HEK293T (cell line): ENCODE measurements at regions not wholly inside any gene's neighbourhood (a gene's known extent, or its start where the extent isn't known, plus 50 kb on each side); places are given as distances from the start of the nearest gene placed in this dataset.

ENCODE experiments used
- ARNT ChIP-seq: fragments of 450-650 bp; IDR thresholded peaks from 2 replicates; pipeline ENCODE4 v1.6.1; 2017; ENCODE audit warnings: mild to moderate bottlenecking
- BHLHE40 ChIP-seq: fragments of 450-650 bp; IDR thresholded peaks from 2 replicates; pipeline ENCODE4 v1.6.1; 2016; ENCODE audit warnings: mild to moderate bottlenecking, moderate library complexity, borderline replicate concordance
- CTBP1 ChIP-seq: fragments of 450-650 bp; IDR thresholded peaks from 2 replicates; pipeline ENCODE4 v1.6.1; 2016; ENCODE audit warnings: borderline replicate concordance
- ELF4 ChIP-seq: fragments of 450-650 bp; IDR thresholded peaks from 2 replicates; pipeline ENCODE4 v1.6.1; 2017; ENCODE audit warnings: antibody characterized with exemption
- FOXA1 ChIP-seq: fragments of 450-650 bp; IDR thresholded peaks from 2 replicates; pipeline ENCODE4 v1.6.1; 2016; ENCODE audit warnings: mild to moderate bottlenecking
- FOXK2 ChIP-seq: fragments of 450-650 bp; IDR thresholded peaks from 2 replicates; pipeline ENCODE4 v1.6.1; 2016; ENCODE audit warnings: mild to moderate bottlenecking
- FOXM1 ChIP-seq: fragments of 450-650 bp; IDR thresholded peaks from 2 replicates; pipeline ENCODE4 v1.6.1; 2017; ENCODE audit warnings: mild to moderate bottlenecking, borderline replicate concordance
- L3MBTL2 ChIP-seq: fragments of 450-650 bp; conservative IDR thresholded peaks from 2 replicates; pipeline ENCODE4 v1.6.1; 2016; ENCODE audit warnings: mild to moderate bottlenecking
- NFRKB ChIP-seq: fragments of 450-650 bp; IDR thresholded peaks from 2 replicates; pipeline ENCODE4 v1.6.1; 2016; ENCODE audit warnings: mild to moderate bottlenecking, moderate library complexity
- SP1 ChIP-seq: fragments of 450-650 bp; IDR thresholded peaks from 2 replicates; pipeline ENCODE4 v1.6.1; 2017
- SUZ12 ChIP-seq: fragments of 450-650 bp; IDR thresholded peaks from 2 replicates; pipeline ENCODE4 v1.6.1; 2016; ENCODE audit warnings: mild to moderate bottlenecking
- TARDBP ChIP-seq: fragments of 450-650 bp; IDR thresholded peaks from 2 replicates; pipeline ENCODE4 v1.6.1; 2016
- ZNF384 ChIP-seq: fragments of 450-650 bp; IDR thresholded peaks from 2 replicates; pipeline ENCODE4 v1.6.1; 2016

DNA sequence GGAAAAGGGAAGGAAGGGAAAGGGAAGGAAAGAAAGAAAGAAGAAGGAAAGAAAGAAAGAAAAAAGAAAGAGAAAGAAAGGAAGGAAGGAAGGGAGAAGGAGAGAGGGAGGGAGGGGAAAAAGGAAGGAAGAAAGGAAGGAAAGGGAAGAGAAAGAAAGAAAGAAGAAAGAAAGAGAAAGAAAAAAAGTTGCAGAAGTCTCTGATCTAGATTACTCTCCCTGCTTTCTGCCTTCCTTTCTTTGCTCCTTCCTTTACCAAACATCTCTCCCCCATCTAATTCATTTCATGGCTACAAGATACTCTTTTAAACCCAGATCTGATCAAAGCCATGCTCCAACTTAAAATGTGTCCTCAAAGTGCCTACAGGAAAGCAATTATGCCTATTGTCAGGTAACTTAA, 148.6 kb downstream of the KIT start:
- TF ChIP-seq FOXM1 (no peak), FOXA1 (no peak), FOXK2 (no peak), NFRKB (no peak), ZNF384 (no peak), BHLHE40 (no peak), ELF4 (no peak), SUZ12 (no peak), TARDBP (no peak), CTBP1 (no peak), SP1 (no peak), ARNT (no peak), L3MBTL2 (no peak)
